SK-N-SH (cell line): ENCODE measurements at regions not wholly inside any gene's neighbourhood (a gene's known extent, or its start where the extent isn't known, plus 50 kb on each side); places are given as distances from the start of the nearest gene placed in this dataset.

Experiments used
- CTCF ChIP-seq: fragments of 200-600 bp; sonication (generic); IDR thresholded peaks from 2 replicates; pipeline ENCODE4 v1.6.1; 2017; ENCODE audit warnings: antibody characterized with exemption, mild to moderate bottlenecking, moderate library complexity
- EP300 ChIP-seq, 2 experiments: IDR thresholded peaks; 2 replicates each; pipeline versions ENCODE4 v1.4.0 to v1.6.1; 2012; ENCODE audit warnings: borderline replicate concordance in 1 of 2, low read depth in 1 of 2, low read length in 1 of 2
- NFIC ChIP-seq: IDR thresholded peaks from 2 replicates; pipeline ENCODE4 v1.4.0; 2012; ENCODE audit warnings: borderline replicate concordance
- RAD21 ChIP-seq: IDR thresholded peaks from 2 replicates; pipeline ENCODE4 v1.6.1; 2012; ENCODE audit warnings: mild to moderate bottlenecking, low read length
- RFX5 ChIP-seq: IDR thresholded peaks from 2 replicates; pipeline ENCODE4 v1.6.1; 2012; ENCODE audit warnings: mild to moderate bottlenecking, improper control_type of control experiment, low read length
- SIN3A ChIP-seq: IDR thresholded peaks from 2 replicates; pipeline ENCODE4 v1.6.1; 2012; ENCODE audit warnings: low read depth, mild to moderate bottlenecking, low read length, moderate library complexity, borderline replicate concordance
- SMC3 ChIP-seq: IDR thresholded peaks from 2 replicates; pipeline ENCODE4 v1.6.1; 2012; ENCODE audit warnings: low read depth, low read length, improper control_type of control experiment
- USF2 ChIP-seq: fragments of 150-350 bp; IDR thresholded peaks from 2 replicates; pipeline ENCODE4 v1.6.1; 2017; ENCODE audit warnings: antibody characterized with exemption, low read length, low read depth, borderline replicate concordance
- TF ChIP-seq, protein P1 (sequence below): IDR thresholded peaks from 2 replicates; pipeline ENCODE4 v1.4.0; 2012; ENCODE audit warnings: low read depth
- TF ChIP-seq, protein P2 (sequence below): fragments of 150-350 bp; IDR thresholded peaks from 2 replicates; pipeline ENCODE4 v1.6.1; 2016; ENCODE audit warnings: mild to moderate bottlenecking, low read depth, low read length

- TF ChIP-seq EP300 (IDR thresholded peaks at IDR 0.05; ENCODE audit: borderline replicate concordance in 1 of 2, low read depth in 1 of 2, low read length in 1 of 2) (no peak), SMC3 (no peak), USF2 (no peak), SIN3A (no peak), NFIC (no peak), CTCF (no peak), RAD21 (no peak), RFX5 (no peak)
- TF ChIP-seq, protein P1, sequence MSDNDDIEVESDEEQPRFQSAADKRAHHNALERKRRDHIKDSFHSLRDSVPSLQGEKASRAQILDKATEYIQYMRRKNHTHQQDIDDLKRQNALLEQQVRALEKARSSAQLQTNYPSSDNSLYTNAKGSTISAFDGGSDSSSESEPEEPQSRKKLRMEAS, result no peak
- TF ChIP-seq, protein P2, sequence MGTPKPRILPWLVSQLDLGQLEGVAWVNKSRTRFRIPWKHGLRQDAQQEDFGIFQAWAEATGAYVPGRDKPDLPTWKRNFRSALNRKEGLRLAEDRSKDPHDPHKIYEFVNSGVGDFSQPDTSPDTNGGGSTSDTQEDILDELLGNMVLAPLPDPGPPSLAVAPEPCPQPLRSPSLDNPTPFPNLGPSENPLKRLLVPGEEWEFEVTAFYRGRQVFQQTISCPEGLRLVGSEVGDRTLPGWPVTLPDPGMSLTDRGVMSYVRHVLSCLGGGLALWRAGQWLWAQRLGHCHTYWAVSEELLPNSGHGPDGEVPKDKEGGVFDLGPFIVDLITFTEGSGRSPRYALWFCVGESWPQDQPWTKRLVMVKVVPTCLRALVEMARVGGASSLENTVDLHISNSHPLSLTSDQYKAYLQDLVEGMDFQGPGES, result no peak
Measured at GRCh38 chr6:66340736-66341135, 633.7 kb upstream of the EYS start.
